Stimulated activated CD4-positive, alpha-beta T cell treated with anti-CD3 and anti-CD28 coated beads, Interleukin-2, amount 100 ng/mL, for 24 hours (primary cell): ENCODE measurements at regions not wholly inside any gene's neighbourhood (a gene's known extent, or its start where the extent isn't known, plus 50 kb on each side); places are given as distances from the start of the nearest gene placed in this dataset.
"Not testable (repeated sequence)": the region's sequence is repeated elsewhere in the genome, so short reads cannot be mapped to it uniquely, and the experiment has no call there.

Experiments
- DNase-seq, 2 donors: peaks; one replicate each; pipeline ENCODE4 v3.0.0-alpha.2; 2020

DNA sequence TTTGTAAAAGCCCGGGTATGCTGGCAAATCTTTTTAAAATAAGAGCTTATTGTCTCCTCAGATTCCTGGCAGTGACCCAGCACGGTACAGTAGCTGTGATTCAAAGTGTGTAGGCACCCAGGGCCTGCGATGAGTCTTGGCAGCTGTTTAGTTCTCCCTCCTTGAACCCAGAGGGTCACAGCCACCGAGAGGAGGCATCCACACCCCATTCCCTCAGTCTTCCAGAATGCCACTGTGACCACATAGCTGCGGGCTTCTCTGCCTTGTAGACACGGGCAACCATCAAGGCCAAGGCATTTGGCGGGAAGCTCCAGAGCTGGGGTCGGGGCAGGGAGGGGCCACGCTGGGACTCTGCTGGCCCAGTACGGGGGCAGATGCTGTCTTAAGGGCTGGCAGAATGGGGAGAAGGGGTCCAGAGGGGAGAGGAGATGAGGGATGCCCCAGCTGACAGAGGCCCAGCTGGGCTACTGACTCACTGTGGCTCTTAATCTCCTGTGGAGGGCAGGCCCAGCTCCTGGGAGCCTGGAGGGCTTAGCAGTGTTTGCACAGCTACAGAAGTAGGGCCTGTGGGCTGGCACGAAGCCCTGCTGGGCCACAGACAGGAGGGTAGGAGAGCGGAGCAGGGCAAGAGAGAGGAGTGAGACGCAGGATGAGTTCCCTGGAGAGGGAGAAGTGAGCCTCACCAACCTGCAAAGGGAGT is 68.8 kb upstream of the DLG1 start:
- DNase-seq, result no peak

DNA sequence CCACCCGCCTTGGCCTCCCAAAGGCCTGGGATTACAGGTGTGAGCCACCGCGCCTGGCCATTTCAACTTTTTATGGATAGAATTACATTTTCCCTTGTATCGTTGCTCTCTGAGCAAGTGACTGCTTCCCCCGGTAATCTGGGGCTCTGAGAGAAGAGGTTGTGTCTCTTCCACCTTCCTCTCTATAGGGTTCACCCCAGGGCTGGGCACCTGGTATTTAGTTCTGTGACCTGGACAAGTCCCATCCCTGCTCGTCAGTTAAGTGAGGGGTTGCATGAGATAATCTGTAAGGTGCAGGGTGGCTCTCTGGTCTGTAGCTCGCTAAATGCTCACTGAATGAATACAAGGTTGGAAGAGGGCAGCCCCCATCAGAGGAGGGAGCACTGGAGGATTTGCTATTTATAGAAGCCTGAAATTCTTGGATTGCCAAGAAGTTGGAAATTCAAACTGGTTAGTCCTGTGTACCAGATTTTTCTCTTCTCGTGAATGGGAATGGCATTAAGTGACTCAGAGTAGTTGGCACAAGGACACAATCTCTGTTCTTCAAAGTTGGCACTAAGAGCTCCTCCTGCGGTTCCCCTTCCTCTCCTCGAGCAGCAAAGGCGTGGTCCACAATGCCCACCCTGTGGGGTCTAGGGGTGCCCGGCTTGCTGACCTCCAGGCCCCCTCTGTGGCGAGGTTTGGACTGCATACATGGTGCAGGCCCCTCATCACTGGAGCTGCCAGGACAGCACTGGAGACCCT is 68.1 kb upstream of the DLG1 start:
- DNase-seq, result no peak

- no peak for DNase-seq
Measured at GRCh38 chr3:197365586-197365985, 67.2 kb upstream of the DLG1 start.

GRCh38 chr3:197364410-197365071 is 66.1 kb upstream of the DLG1 start:
- DNase-seq, result no peak

DNA sequence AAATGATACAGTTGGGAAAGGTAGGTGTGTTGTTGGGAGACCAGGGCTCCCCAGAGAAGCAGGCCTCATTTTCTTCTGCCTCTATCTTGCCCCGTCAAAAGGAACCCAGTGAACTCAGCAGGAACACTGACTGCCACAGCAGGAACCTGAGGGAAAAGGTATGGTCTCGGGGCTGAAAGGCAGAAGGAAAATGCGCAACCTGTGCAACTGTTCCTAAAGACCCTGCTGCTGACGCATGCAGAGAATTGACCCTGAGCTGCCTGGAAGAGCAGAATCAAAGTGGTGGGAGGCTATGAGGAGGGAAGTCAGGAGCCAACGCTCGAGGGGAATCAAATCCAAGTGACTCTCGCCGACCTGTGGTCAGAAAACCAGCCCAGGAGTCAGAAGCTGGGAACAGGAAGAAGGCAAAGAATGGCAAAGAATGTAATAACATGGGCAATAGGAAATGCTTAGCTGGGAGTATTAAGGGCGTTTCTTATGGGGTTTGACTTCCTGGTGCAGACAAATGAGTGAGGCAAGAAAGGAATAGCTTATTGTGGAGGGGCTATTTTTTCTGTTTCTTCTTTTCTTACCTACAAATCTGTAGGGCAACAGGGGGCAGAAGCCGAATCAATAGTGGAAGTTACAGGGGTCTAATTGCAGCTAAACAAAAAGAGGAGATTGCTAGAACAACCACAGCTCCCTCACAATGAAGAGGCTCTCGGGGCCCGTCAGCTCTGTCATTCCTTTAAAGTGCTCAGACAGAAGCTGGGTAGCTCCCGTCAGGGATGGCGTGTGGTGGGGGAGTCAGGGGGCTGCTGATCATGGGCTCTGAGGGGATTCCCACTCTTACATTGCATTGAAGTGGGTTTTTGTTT is 65.4 kb upstream of the DLG1 start:
- DNase-seq, result no peak

- DNase-seq, result no peak
Measured at GRCh38 chr3:197362081-197362480, 63.7 kb upstream of the DLG1 start.

DNA sequence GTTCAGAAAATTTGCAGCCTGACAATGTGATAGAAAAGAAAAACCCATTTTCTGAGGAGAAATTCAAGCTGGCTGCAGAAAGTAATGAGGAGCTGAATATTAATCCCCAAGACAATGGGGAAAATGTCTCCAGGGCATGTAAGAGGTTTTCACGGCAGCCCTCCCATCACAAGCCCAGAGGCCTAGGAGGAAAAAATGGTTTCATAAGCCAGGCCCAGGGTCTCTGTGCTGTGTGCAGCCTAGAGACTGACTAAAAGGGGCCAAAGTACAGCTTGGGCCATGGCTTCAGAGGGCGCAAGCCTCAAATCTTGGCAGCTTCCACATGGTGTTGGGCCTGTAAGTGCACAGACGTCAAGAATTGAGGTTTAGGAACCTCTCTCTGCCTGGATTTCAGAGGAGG is 61.7 kb upstream of the DLG1 start:
- DNase-seq, result not testable (repeated sequence)

- DNase-seq, result not testable (repeated sequence)
Measured at GRCh38 chr3:197359476-197359875, 61.1 kb upstream of the DLG1 start.

DNA sequence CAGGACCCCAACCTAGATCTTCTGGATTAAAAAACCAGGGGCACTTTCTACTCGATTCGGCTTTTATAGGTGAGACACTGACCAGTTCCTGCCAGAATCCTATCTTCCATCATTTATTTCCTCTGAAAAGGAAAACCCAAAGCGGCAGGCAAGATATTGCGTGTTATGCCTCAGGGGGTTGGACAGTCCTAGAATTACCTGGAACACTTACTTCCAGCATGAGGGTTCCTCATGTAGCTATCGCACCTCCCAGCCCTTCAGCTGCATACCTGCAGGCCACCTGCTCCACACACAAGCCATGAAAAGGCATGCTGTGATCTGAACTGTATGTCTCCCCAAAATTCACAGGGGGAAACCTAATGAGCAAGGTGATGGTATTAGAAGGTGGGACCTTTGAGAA is 58.3 kb upstream of the DLG1 start:
- no peak for DNase-seq

DNA sequence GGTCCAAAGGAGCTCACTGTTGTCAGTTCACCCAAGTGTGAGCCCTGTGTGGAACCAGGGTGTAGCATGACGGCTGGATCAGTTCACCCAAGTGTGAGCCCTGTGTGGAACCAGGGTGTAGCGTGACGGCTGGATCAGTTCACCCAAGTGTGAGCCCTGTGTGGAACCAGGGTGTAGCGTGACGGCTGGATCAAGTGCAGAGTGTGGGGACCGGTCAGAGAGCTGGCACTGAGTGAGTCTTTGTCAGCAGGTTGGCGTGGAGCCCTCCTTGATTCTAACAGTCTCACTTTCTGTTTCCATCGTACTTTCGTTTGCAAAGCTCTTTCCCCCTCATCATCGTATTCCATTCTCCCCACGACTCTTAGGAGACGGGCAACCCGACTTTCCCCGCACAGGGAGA is 57.9 kb upstream of the DLG1 start:
- DNase-seq, result no peak

DNA sequence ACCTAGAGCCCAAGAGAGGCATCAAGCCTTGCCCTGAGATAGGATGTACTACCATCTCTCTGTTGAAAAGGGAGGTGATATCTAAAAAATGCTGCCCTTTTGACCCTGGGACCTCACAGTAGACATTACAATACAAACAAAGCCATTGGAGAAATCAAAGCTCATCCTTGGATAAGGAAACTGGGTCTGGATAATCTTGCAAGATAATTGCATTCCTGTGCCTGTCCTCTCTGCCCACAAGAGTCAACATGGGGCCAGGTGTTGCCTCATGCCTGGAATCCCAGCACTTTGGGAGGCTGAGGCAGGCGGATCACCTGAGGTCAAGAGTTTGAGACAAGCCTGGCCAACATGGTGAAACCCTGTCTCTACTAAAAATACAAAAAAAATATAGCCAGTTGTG is 57.3 kb upstream of the DLG1 start:
- no peak for DNase-seq

- no peak for DNase-seq
Measured at GRCh38 chr3:197354568-197355001, 56.2 kb upstream of the DLG1 start.

DNA sequence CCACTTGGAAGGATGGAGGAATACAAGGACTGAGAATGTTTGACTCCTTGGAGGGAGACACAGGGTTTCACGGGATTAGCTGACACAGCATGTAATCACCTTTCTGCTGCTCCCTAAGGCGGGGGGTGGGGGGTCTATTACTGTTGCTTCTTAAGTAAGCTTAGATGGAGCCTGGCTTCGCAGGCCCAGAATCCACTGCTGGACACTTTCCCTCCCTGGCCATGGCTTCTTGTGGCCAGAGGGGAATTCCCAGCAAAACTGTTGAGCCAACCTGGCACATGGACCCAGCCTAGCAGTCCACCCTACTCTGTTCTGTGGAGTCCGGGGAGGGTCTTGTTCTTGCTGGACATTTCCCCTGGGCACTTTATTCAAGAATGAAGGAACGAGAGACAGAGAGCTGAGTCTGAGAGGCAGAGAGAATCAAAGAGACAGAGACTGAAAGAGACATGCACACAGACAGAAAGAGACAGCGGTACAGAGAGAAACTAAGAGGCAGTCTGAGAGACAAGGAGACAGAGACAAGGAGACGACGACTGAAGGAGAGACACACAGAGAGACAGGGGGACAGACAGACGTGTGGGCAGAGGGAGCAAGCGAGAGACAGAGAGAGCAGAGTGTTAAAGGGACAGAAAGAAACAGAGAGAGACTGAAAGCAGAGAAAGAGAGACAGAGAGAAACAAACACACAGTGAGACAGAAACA is 55.6 kb upstream of the DLG1 start:
- no peak for DNase-seq

GRCh38 chr3:197353001-197353866 is 54.8 kb upstream of the DLG1 start:
- DNase-seq, result no peak

DNA sequence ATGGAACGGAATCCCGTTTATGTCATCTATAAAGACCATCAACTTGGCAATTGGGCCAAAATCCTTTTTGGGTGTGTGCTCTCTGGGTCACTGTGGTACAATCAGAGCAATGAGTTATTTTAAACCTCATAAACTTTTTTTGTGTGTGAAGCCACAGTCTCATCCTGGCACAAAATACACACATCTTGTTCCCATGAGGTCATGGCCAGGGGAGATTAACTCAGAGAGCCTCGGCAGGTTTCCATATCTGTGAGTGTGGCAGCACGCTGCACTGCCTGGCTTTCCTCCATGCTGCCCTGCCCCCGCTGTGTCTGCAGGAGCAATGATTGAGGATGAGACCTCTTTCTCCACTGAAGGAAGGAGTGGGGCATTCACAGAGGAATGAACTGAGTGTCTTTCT is 54.0 kb upstream of the DLG1 start:
- no peak for DNase-seq

- no peak for DNase-seq
Measured at GRCh38 chr3:197350446-197350845, 52.0 kb upstream of the DLG1 start.

- DNase-seq, result no peak
Measured at GRCh38 chr3:197349368-197349767, 51.0 kb upstream of the DLG1 start.
